Upper lobe of right lung (tissue), 1 donor: ENCODE measurements at regions not wholly inside any gene's neighbourhood (a gene's known extent, or its start where the extent isn't known, plus 50 kb on each side); places are given as distances from the start of the nearest gene placed in this dataset.

Experiments used
- ATAC-seq: fragments of 200-7000 bp; cut with Tn5 transposase; one replicate; pipeline ENCODE4 v1.9.1; 2020; ENCODE audit warnings: mild to moderate bottlenecking, moderate library complexity
- DNase-seq: peaks from one replicate; pipeline ENCODE4 v3.0.0-alpha.2; 2020
- H3K27ac ChIP-seq: fragments of 200-600 bp; one replicate; pipeline ENCODE4 v1.8.0; 2022
- H3K27me3 ChIP-seq: fragments of 200-600 bp; one replicate; pipeline ENCODE4 v1.8.0; 2022; ENCODE audit warnings: mild to moderate bottlenecking
- H3K36me3 ChIP-seq: fragments of 200-600 bp; one replicate; pipeline ENCODE4 v1.8.0; 2022
- H3K4me1 ChIP-seq: fragments of 200-600 bp; one replicate; pipeline ENCODE4 v1.8.0; 2022
- H3K4me3 ChIP-seq: fragments of 200-600 bp; one replicate; pipeline ENCODE4 v1.8.0; 2022; ENCODE audit warnings: mild to moderate bottlenecking
- H3K9me3 ChIP-seq: fragments of 200-600 bp; one replicate; pipeline ENCODE4 v1.8.0; 2022
- intact Hi-C: fragments of 100-400 bp; cut with DNase I; formaldehyde crosslinking; loops from one replicate; pipeline ENCODE4 v1.11.0; 2022
- TF ChIP-seq, protein P1 (sequence below): fragments of 200-600 bp; IDR thresholded peaks from one replicate; pipeline ENCODE4 v1.8.0; 2022; ENCODE audit warnings: antibody characterized with exemption
- donor health status: DM: no; HTN: yes; CAD: no; lungs with severe emphysema.

DNA sequence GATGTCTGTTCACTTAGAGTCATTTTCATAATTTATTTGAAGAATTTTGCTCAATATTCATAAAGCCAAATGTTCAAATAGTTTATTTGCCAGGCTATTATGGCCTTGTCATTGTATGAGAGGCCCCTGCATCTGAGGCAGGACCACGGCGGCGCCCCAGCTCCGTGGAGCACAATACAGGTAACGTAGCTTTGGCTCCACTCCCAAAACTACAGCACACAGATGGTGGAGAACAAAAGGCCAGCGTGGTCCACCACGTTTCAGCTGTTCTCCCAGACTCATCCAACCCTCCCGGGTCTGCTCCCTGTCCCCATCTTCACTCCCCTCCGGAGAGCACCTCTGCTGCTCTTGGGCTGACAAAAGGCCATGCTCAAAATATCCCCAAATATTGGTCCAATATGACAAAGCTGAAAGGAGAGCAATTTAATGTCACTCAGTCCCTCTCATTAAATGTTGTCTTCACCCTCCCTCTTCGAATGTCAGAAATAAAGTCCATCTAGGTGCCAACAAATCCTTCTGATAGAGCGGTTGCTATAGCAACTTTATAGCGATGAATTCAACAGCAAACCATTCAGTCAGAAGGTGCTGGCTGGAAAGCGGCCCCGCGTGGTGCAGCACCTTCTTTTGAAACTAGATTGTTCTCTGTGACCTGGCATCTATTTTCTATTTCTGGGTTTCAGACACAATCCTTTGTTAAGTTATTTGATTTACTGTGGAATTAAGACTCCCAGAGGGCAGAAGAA, 504.3 kb downstream of the ARHGEF28 start:
- TF ChIP-seq, protein P1, sequence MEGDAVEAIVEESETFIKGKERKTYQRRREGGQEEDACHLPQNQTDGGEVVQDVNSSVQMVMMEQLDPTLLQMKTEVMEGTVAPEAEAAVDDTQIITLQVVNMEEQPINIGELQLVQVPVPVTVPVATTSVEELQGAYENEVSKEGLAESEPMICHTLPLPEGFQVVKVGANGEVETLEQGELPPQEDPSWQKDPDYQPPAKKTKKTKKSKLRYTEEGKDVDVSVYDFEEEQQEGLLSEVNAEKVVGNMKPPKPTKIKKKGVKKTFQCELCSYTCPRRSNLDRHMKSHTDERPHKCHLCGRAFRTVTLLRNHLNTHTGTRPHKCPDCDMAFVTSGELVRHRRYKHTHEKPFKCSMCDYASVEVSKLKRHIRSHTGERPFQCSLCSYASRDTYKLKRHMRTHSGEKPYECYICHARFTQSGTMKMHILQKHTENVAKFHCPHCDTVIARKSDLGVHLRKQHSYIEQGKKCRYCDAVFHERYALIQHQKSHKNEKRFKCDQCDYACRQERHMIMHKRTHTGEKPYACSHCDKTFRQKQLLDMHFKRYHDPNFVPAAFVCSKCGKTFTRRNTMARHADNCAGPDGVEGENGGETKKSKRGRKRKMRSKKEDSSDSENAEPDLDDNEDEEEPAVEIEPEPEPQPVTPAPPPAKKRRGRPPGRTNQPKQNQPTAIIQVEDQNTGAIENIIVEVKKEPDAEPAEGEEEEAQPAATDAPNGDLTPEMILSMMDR: no peak
- Histone ChIP-seq H3K4me3 (no peak overlapping the region), H3K27me3 (no peaks in the 10 kb centered on the region), H3K27ac (no peak overlapping the region), H3K9me3 (no peaks in the 10 kb centered on the region), H3K4me1 (peaks cover 7% of the 10 kb centered on the region), H3K36me3 (no peaks in the 10 kb centered on the region)
- no peak for ATAC-seq
- intact Hi-C loops: no loop called here
- no peak for DNase-seq

DNA sequence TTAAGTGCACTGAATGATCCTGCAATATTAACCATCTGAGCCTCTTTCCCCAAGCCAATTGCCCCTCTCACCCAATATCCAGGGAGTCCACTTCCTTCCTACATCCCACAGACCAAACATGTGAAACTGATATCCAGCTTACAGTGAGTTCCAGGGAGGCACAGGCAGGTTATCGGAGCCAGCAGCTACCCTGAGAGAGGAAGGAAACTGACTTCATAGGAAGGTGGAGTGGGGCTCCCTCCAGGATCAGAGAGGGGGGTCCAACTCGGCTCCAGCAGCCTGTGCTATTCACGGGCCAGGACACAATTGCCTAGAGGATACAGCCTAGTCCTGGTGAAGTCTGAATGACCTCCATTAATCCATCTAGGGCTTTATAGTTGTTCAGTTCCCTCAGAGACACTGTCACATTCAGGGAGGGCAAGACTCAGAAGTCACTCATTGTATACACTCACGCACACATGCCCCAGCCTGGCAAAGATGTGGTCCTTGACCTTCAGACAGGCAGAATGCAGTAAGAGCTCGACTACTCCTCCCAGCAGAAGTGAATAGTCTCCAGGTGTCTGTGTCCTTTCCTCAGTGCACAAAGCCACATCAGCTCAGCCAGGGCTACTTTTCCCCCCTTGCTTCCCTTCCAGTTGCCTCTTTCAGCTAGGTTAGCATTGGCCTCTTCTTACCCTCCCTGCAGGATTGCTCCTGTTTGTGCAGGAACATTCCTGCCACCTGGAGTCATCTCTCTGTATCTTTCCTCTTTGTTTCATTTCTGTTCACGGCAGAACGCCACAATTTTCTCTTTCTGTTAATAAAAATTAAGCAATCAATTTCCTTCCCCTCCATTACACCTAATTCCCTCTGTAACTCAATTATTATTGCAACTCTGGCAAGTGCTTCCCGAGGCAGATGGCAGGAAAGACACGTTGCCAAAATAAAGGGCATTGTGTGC, 501.7 kb downstream of the ARHGEF28 start:
- Histone ChIP-seq H3K27ac (no peak overlapping the region), H3K4me3 (no peak overlapping the region), H3K9me3 (no peaks in the 10 kb centered on the region), H3K36me3 (no peaks in the 10 kb centered on the region), H3K27me3 (no peaks in the 10 kb centered on the region), H3K4me1 (peaks cover 7% of the 10 kb centered on the region)
- intact Hi-C loops: no loop called here
- TF ChIP-seq, protein P1: peak; percentile 29
- DNase-seq (no peak), ATAC-seq (peak; percentile 74)

DNA sequence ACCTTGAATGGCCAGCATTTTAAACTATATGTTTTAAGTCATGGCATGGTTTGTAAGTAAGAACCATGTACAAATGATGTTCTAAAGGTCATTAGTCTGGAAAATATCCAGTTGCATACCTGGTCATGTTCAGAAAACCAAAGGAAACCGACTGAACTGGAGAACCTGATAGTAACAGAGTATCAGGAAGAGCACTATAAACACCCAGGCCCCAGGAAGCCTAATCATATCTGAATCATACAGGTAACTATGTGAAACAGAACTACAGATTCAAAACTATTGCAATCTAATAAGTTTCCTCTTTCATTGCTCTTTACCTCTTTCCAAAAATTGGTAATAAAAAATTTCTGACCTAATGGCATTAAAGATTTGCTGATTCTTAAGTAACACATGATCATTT, 500.3 kb downstream of the ARHGEF28 start:
- no peak for DNase-seq
- TF ChIP-seq, protein P1: no peak
- Histone ChIP-seq H3K4me3 (no peak overlapping the region), H3K9me3 (no peaks in the 10 kb centered on the region), H3K36me3 (no peaks in the 10 kb centered on the region), H3K27ac (no peak overlapping the region), H3K27me3 (no peaks in the 10 kb centered on the region), H3K4me1 (peaks cover 7% of the 10 kb centered on the region)
- intact Hi-C loops: no loop called here
- no peak for ATAC-seq

DNA sequence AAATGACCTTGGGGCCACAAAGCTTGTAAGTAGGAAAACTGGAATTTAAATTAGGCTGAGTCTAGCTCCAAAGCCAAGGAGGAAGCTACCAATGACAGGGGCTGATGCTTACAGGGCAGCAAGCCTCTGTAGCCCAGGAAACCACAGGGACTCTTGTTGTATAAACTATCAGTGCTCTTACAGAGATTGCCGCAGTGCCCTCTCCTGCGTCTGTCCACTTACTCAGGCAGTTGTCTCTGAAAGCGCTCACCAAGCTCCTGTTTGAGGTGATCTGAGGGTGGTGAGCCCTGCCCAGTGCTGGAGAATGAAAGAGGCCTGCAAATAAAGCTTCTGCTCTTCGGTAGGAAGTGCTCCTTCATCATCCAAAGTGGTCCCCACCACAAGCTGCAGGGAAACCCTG, 498.8 kb downstream of the ARHGEF28 start:
- intact Hi-C loops: no loop called here
- no peaks in the 10 kb centered on the region for H3K9me3 ChIP-seq
- no peak overlapping the region for H3K4me3 ChIP-seq
- H3K36me3 ChIP-seq: no peaks in the 10 kb centered on the region
- no peaks in the 10 kb centered on the region for H3K27me3 ChIP-seq
- TF ChIP-seq, protein P1: no peak
- no peak for DNase-seq
- no peak for ATAC-seq
- peaks cover 7% of the 10 kb centered on the region for H3K4me1 ChIP-seq
- no peak overlapping the region for H3K27ac ChIP-seq

DNA sequence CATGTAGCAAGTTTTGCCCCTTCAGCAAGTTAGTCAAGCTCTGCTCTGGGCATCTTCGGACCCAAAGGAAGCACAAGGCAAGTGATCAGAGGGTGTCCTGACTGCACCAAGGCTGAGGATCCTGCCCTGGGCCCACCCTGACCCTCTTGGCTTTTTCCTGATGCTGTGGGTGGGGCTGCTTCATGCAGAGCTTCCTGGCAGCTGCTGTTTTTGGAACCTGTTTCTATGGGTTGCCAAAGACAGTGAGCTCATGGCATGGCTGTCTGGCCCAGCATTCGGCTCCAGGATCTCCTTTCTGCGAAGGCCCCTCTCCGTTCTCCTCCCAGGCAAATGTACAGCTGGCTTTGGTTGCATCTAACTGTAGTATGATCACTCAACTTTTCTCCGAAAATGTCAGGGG, 497.9 kb downstream of the ARHGEF28 start:
- Histone ChIP-seq H3K4me1 (peaks cover 7% of the 10 kb centered on the region), H3K36me3 (no peaks in the 10 kb centered on the region), H3K9me3 (no peaks in the 10 kb centered on the region), H3K27ac (no peak overlapping the region), H3K4me3 (no peak overlapping the region), H3K27me3 (no peaks in the 10 kb centered on the region)
- intact Hi-C loops: no loop called here
- TF ChIP-seq, protein P1: no peak
- ATAC-seq (no peak), DNase-seq (no peak)
